Neural cell (in vitro differentiated cells): ENCODE measurements at regions not wholly inside any gene's neighbourhood (a gene's known extent, or its start where the extent isn't known, plus 50 kb on each side); places are given as distances from the start of the nearest gene placed in this dataset.

Experiments used
- H2AFZ ChIP-seq: fragments of 200-600, 300-800 bp; sonication (generic), shearing (Covaris generic); 2 replicates; pipeline ENCODE4 v1.6.0; 2014; ENCODE audit warnings: low read depth, mild to moderate bottlenecking, antibody characterized with exemption, low read length, moderate library complexity
- H3F3A ChIP-seq: fragments of 200-600 bp; shearing (Covaris generic); 2 replicates; pipeline ENCODE4 v1.6.1; 2016; ENCODE audit warnings: mild to moderate bottlenecking, moderate library complexity, mixed read lengths, antibody characterized with exemption, low read length; ENCODE audit not compliant: insufficient read depth, poor library complexity, severe bottlenecking
- H3K27ac ChIP-seq: fragments of 200-600, 300-800 bp; sonication (generic), shearing (Covaris generic); 2 replicates; pipeline ENCODE4 v1.5.1; 2014; ENCODE audit warnings: mild to moderate bottlenecking, low read length, moderate library complexity
- H3K27me3 ChIP-seq: fragments of 300-800, 200-600 bp; sonication (generic), shearing (Covaris generic); 2 replicates; pipeline ENCODE4 v1.6.0; 2014; ENCODE audit warnings: mild to moderate bottlenecking, low read depth, low read length, moderate library complexity; ENCODE audit not compliant: insufficient read depth
- H3K36me3 ChIP-seq: fragments of 300-800, 200-600 bp; sonication (generic), shearing (Covaris generic); 2 replicates; pipeline ENCODE4 v1.5.1; 2014; ENCODE audit warnings: mild to moderate bottlenecking, antibody characterized with exemption, low read length, moderate library complexity; ENCODE audit not compliant: insufficient read depth
- H3K4me2 ChIP-seq: fragments of 300-800, 200-600 bp; sonication (generic), shearing (Covaris generic); 2 replicates; pipeline ENCODE4 v1.6.0; 2014; ENCODE audit warnings: mild to moderate bottlenecking, low read length
- H3K4me3 ChIP-seq: fragments of 300-800, 200-600 bp; sonication (generic), shearing (Covaris generic); 2 replicates; pipeline ENCODE4 v1.5.1; 2014; ENCODE audit warnings: mild to moderate bottlenecking, low read length, moderate library complexity
- H3K79me2 ChIP-seq: fragments of 200-600 bp; shearing (Covaris generic); replicated peaks from 2 replicates; pipeline ENCODE4 v1.6.0; 2014; ENCODE audit warnings: mild to moderate bottlenecking, low read length, moderate library complexity; ENCODE audit not compliant: insufficient read depth
- H3K9ac ChIP-seq: fragments of 300-800, 200-600 bp; sonication (generic), shearing (Covaris generic); 2 replicates; pipeline ENCODE4 v1.6.1; 2016; ENCODE audit warnings: mild to moderate bottlenecking, low read length, mixed read lengths
- H3K9me2 ChIP-seq: fragments of 200-600 bp; shearing (Covaris generic); 2 replicates; pipeline ENCODE4 v1.6.1; 2016; ENCODE audit warnings: mild to moderate bottlenecking, low read length, mixed read lengths; ENCODE audit not compliant: insufficient read depth
- H3K9me3 ChIP-seq: fragments of 200-600, 300-800 bp; sonication (generic), shearing (Covaris generic); 2 replicates; pipeline ENCODE4 v1.6.1; 2016; ENCODE audit warnings: mild to moderate bottlenecking, mixed run types, low read length, moderate library complexity, mixed read lengths
- H4K20me1 ChIP-seq: fragments of 200-600 bp; shearing (Covaris generic); 2 replicates; pipeline ENCODE4 v1.6.1; 2016; ENCODE audit warnings: mild to moderate bottlenecking, mixed run types; ENCODE audit not compliant: insufficient read depth
- CTCF ChIP-seq: fragments of 450-650 bp; IDR thresholded peaks from 2 replicates; pipeline ENCODE4 v1.5.1; 2014; ENCODE audit warnings: antibody characterized with exemption, mild to moderate bottlenecking, moderate library complexity; ENCODE audit not compliant: poor library complexity, severe bottlenecking
- EZH2 ChIP-seq: fragments of 200-600, 300-800 bp; shearing (Covaris generic), sonication (generic); IDR thresholded peaks from 2 replicates; pipeline ENCODE4 v1.6.1; 2014; ENCODE audit warnings: antibody characterized with exemption, low read length, borderline replicate concordance, mild to moderate bottlenecking; ENCODE audit not compliant: insufficient read depth, poor library complexity, severe bottlenecking
- POLR2AphosphoS5 ChIP-seq: IDR thresholded peaks from 2 replicates; pipeline ENCODE4 v1.6.1; 2012
- REST ChIP-seq: IDR thresholded peaks from 2 replicates; pipeline ENCODE4 v1.6.1; 2012; ENCODE audit warnings: borderline replicate concordance
- SMC3 ChIP-seq: fragments of 450-650 bp; conservative IDR thresholded peaks from 2 replicates; pipeline ENCODE4 v1.6.1; 2014; ENCODE audit warnings: antibody characterized with exemption, mild to moderate bottlenecking, moderate library complexity; ENCODE audit not compliant: poor library complexity
- TAF1 ChIP-seq: IDR thresholded peaks from 2 replicates; pipeline ENCODE4 v1.6.1; 2012; ENCODE audit warnings: low read depth

- H2AFZ ChIP-seq = no peak overlapping the region
- H3K9ac ChIP-seq = no peak overlapping the region
- no peaks in the 10 kb centered on the region for H3K79me2 ChIP-seq
- H3F3A ChIP-seq = no peaks in the 10 kb centered on the region
- H3K27me3 ChIP-seq = no peaks in the 10 kb centered on the region
- no peak overlapping the region for H3K4me2 ChIP-seq
- no peak overlapping the region for H3K27ac ChIP-seq
- no peaks in the 10 kb centered on the region for H4K20me1 ChIP-seq
- no peaks in the 10 kb centered on the region for H3K9me3 ChIP-seq
- no peaks in the 10 kb centered on the region for H3K9me2 ChIP-seq
- no peaks in the 10 kb centered on the region for H3K36me3 ChIP-seq
- TF ChIP-seq EZH2 (no peak), TAF1 (no peak), CTCF (no peak), SMC3 (no peak), POLR2AphosphoS5 (no peak), REST (no peak)
- H3K4me3 ChIP-seq = no peak overlapping the region
Observed at GRCh38 chr6:167529444-167530335, 204.8 kb downstream of the TTLL2 start.

GRCh38 chr6:167530951-167531350 is 206.1 kb downstream of the TTLL2 start:
- H3K4me2 ChIP-seq = no peak overlapping the region

More at GRCh38 chr6:167530951-167531350, 206.1 kb downstream of the TTLL2 start:
- Histone ChIP-seq H2AFZ (no peak overlapping the region), H3K9ac (no peak overlapping the region), H3K27ac (no peak overlapping the region), H3K9me2 (no peaks in the 10 kb centered on the region), H3K4me3 (no peak overlapping the region), H3K79me2 (no peaks in the 10 kb centered on the region), H3K9me3 (no peaks in the 10 kb centered on the region), H4K20me1 (no peaks in the 10 kb centered on the region), H3F3A (no peaks in the 10 kb centered on the region), H3K36me3 (no peaks in the 10 kb centered on the region), H3K27me3 (no peaks in the 10 kb centered on the region)
- TF ChIP-seq REST (no peak), TAF1 (no peak)
